ENCODE measurements at regions not wholly inside any gene's neighbourhood (a gene's known extent, or its start where the extent isn't known, plus 50 kb on each side); places are given as distances from the start of the nearest gene placed in this dataset.

- TF ChIP-seq CTCF (IDR thresholded peaks at IDR 0.05) (no peak), EZH2phosphoT487 (IDR thresholded peaks at IDR 0.05) (no peak), EZH2 (IDR thresholded peaks at IDR 0.05) (no peak)
Measured at GRCh38 chr13:68081061-68081460, 850.9 kb upstream of the PCDH9 start.

All from neural progenitor cell (in vitro differentiated cells).